HUDEP-2 (cell line): ENCODE measurements at regions not wholly inside any gene's neighbourhood (a gene's known extent, or its start where the extent isn't known, plus 50 kb on each side); places are given as distances from the start of the nearest gene placed in this dataset.
"Not testable (repeated sequence)": the region's sequence is repeated elsewhere in the genome, so short reads cannot be mapped to it uniquely, and the experiment has no call there.

Experiments
- DNase-seq, 76 experiments: peaks; one replicate each; lab custom pipeline; 2025; ENCODE audit not compliant: unreplicated experiment in 76 of 76; lab: John Stamatoyannopoulos, UW

DNA sequence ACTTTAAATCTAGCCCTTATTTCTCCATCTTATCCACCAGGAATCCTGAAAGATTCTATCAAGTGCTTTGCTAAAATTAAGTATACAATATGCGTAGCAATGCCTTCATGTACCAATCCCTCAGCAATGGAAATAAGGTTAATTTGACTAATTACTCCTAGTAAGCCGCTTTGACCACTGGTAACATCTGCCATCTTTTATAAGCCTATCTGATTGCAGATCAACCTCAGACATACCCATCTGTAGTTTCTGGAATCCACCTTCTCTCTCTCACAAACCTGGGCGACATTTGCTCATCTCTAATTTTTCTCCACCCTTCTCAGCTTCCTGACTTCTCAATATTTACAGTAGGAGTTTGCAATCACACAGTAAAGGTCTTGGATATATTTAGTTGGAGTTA is 138.8 kb upstream of the CRHR1 start:
- DNase-seq: no peak

DNA sequence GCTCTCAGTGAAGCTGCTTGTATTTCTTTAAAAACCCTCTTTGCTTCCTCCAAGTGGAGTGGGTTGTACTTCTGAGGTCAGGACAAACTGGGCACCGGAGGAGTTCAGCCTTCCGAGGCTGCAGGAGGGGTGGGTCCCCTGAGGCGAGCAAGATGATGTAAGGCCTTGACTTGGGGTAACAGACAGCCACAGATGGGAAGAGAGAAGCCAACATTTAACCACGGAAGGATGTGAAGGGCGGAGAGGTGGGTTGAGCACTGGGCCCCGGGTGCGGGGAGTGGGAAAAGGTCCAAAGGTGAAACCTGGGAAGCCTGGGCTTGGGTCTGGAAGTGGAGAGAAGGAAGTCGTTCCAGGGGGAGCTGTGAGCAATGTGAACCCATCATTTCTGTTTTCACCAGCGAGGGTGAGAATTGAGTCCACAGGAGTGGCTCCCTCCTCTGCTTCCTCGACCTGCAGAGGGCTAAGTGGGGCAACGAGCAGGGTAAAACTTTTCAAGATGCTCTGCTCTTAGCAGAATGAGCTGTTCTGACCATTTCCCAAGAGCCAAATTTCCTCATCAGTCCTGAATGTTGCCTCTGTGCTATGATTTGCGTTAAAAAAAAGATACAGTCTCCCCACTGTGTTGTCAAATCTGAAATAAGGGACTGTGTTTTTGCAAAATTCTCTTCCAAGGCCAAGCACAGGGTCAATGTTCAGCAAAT is 137.7 kb upstream of the CRHR1 start:
- DNase-seq: no peak

GRCh38 chr17:45648642-45649041 is 135.5 kb upstream of the CRHR1 start:
- DNase-seq: peak in 2 of 76 experiments; percentile 3

- no peak for DNase-seq
Observed at GRCh38 chr17:45649796-45650195, 134.3 kb upstream of the CRHR1 start.

DNA sequence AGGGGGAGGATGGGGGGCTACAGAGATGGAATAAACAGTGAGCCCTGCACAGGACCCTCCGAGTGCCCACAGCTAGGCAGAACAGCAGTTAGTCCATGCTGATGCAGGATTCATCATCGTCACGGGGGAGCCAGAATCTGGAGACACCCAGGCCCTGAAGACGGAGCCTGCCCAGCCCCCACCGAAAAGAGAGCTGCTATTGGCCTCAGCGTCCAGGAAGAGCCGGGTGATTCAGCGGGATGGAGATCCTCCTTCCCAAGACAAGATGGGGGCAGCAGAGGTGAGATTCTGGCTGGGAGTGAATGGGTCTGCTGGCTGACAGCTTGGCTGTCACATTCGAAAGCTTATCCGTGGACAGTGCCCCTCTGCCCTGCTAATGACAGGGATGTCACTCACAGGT is 133.6 kb upstream of the CRHR1 start:
- no peak for DNase-seq

DNA sequence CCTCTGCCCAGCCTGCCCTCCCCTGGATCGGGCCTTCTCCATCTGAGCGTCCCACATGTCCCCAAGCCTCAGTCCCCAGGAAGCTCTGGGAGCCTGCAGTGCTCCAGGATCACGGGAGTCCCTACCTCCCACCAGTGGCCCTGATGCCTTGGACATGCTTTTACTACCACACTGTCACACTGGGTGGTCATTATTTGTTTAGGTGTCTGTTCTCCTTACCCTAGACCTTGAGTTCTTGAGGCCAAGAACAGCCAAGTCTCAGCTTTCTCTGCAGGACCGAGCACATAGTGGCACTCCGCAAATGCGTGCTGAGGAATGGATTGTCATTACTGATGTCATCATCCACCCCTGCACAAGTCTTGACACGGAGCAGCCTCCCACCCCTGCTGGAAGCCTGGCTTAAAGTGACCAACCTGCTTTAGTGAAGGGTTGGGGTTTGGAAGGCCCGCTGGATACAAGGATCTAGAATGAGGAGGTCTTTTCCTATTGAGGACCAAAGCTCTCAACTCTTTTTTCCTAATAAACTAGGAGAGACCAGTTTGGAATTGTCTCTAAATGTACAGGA is 132.9 kb upstream of the CRHR1 start:
- no peak for DNase-seq

GRCh38 chr17:45653616-45654015 is 130.5 kb upstream of the CRHR1 start:
- no peak for DNase-seq

DNA sequence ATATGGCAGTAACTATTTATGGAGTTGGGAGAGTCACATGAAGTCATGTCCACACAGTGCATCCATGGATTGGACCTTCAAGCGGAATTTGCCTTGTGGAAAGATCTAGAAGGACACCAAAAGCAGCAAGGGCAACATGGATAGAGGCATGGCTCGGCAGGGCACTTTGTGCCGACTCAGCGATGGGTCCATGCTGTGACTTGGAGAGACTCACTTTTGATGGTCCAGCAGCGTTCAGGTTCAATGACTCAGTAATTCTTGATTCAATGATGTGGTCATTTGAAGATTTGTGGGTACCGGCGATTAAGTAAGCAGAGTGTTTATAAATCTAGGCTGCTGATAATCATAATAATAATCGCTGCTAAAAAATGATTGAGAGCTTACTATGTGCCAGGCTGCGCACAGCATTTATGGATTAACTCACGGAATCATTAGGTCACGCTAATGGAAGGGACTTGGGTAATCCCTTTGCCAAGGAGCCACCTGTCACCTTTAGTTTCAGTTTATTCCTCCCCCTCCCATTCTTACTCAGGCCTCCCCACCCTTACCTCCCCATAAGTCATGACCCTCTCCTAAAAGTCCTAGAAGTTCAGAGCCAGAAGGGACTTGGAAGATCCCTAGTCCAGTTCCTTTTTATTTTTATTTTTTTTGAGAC is 127.5 kb upstream of the CRHR1 start:
- no peak for DNase-seq

DNA sequence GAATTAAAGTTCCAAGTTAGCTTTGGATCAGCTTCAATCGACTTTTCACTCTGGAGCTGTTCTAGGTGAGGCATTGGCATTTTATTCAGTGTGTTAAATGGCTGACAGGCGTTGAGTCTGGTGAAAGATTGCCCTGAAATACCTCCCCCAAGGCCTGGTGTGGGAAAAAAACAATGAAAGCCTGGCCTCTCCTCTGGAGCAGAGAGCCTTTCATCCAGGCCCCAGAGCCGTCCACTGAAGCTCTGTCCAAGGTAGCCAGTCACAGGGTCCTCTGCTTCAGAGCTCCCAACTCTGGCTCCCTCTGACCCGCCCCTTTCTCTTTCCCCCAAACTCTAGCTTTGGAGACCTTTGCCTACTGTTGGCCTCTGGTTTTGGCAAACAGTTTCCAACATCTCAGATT is 123.6 kb upstream of the CRHR1 start:
- DNase-seq: no peak

GRCh38 chr17:45662432-45662831 is 121.7 kb upstream of the CRHR1 start:
- DNase-seq: no peak

- DNase-seq: no peak
Observed at GRCh38 chr17:45663772-45664171, 120.3 kb upstream of the CRHR1 start.

- no peak for DNase-seq
Observed at GRCh38 chr17:45664921-45665320, 119.2 kb upstream of the CRHR1 start.

GRCh38 chr17:45666046-45666600 is 118.0 kb upstream of the CRHR1 start:
- DNase-seq: no peak

GRCh38 chr17:45666641-45667040 is 117.5 kb upstream of the CRHR1 start:
- DNase-seq: no peak

- DNase-seq: no peak
Observed at GRCh38 chr17:45667591-45668171, 116.4 kb upstream of the CRHR1 start.

- no peak for DNase-seq
Observed at GRCh38 chr17:45668316-45668715, 115.8 kb upstream of the CRHR1 start.

DNA sequence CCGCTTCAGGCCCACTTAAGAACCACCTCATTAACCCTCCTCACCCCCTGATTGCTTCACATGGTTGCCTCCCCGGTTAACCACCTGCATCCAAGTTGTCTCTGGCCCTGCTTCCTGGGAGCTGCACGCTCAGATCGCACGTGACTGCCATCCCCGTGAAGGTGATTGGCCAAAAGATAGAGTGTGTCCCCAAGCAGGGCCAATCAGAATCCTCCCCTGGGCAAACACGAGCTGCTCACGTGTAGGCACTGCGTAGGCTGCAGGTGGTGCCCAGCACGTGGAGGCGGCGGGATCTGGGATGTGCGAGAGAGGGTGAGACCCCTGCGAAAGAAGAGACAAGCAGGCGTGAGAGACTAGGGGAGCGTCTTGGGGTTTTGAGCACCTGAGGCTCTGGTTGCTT is 111.8 kb upstream of the CRHR1 start:
- no peak for DNase-seq

DNA sequence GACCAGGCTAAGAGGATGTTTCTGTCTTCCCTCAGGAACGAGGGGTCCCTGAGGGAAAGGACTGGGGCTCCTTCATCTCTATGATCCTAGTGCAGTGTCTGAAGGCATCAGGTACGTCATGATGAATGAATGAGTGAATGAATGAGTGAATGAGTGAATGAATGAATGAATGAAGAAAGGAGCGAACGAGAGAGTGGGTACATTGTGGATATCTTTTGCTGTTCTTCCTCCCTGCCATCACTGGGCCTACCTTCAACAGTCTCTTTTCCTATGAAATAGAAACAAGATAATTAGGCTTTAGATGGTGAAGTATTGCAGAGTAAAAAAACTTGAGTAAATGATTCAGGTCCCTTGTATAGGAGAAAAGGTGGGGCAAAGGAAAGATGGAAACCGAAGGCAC is 111.3 kb upstream of the CRHR1 start:
- DNase-seq: no peak

DNA sequence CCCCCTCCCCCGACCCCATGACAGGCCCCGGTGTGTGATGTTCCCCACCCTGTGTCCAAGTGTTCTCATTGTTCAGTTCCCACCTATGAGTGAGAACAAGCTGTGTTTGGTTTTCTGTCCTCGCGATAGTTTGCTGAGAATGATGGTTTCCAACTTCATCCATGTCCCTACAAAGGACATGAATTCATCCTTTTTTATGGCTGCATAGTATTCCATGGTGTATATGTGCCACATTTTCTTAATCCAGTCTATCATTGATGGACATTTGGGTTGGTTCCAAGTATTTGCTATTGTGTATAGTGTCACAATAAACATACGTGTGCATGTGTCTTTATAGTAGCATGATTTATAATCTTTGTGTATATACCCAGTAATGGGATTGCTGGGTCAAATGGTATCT is 110.4 kb upstream of the CRHR1 start:
- not testable (repeated sequence) for DNase-seq

- no peak for DNase-seq
Observed at GRCh38 chr17:45675012-45675411, 109.1 kb upstream of the CRHR1 start.

- no peak for DNase-seq
Observed at GRCh38 chr17:45675892-45676291, 108.2 kb upstream of the CRHR1 start.

DNA sequence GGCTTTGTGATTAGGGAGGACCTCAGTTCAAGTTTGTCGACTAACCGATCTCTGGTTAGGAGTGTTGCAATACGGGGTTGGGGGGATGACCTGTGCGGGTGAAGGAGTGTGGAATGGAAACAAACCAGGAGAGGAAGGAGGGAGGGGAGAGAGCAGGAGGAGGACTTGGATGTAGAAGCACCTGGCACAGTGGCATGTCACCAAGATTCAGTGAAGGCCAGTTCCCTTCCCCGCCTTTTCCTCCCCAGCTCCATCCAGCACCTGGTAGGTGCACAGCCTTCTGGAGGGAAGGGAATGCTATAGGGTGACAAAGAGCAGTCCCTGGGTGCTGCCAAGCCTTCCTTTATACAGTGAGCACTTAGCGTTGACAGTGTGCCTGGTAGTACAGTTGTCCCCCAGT is 107.4 kb upstream of the CRHR1 start:
- no peak for DNase-seq
